ENCODE measurements at regions not wholly inside any gene's neighbourhood (a gene's known extent, or its start where the extent isn't known, plus 50 kb on each side); places are given as distances from the start of the nearest gene placed in this dataset.
A peak's percentile ranks its signal among the peaks of the same experiment; 100 is the strongest.

- DNase-seq: no peak
Measured at GRCh38 chr14:28052251-28052650, 714.3 kb upstream of the FOXG1 start.

GRCh38 chr14:28055008-28055407 lies 711.6 kb upstream of the FOXG1 start:
- DNase-seq: no peak

GRCh38 chr14:28057359-28058296 lies 709.0 kb upstream of the FOXG1 start:
- DNase-seq: no peak

- no peak for DNase-seq
Measured at GRCh38 chr14:28059254-28059653, 707.3 kb upstream of the FOXG1 start.

GRCh38 chr14:28061006-28061405 lies 705.6 kb upstream of the FOXG1 start:
- DNase-seq: no peak

- DNase-seq: no peak
Measured at GRCh38 chr14:28077021-28077420, 689.6 kb upstream of the FOXG1 start.

GRCh38 chr14:28083389-28083788 lies 683.2 kb upstream of the FOXG1 start:
- no peak for DNase-seq

- DNase-seq: no peak
Measured at GRCh38 chr14:28088125-28088524, 678.5 kb upstream of the FOXG1 start.

- DNase-seq: no peak
Measured at GRCh38 chr14:28097585-28097984, 669.0 kb upstream of the FOXG1 start.

GRCh38 chr14:28098856-28099255 lies 667.7 kb upstream of the FOXG1 start:
- DNase-seq: no peak

GRCh38 chr14:28102001-28102400 lies 664.6 kb upstream of the FOXG1 start:
- DNase-seq: no peak

- DNase-seq: no peak
Measured at GRCh38 chr14:28102814-28103213, 663.8 kb upstream of the FOXG1 start.

- no peak for DNase-seq
Measured at GRCh38 chr14:28113311-28113710, 653.3 kb upstream of the FOXG1 start.

- no peak for DNase-seq
Measured at GRCh38 chr14:28116716-28117115, 649.9 kb upstream of the FOXG1 start.

- no peak for DNase-seq
Measured at GRCh38 chr14:28119849-28120248, 646.7 kb upstream of the FOXG1 start.

- DNase-seq: no peak
Measured at GRCh38 chr14:28120391-28120790, 646.2 kb upstream of the FOXG1 start.

GRCh38 chr14:28121512-28122297 lies 644.9 kb upstream of the FOXG1 start:
- DNase-seq: no peak

GRCh38 chr14:28130610-28131284 lies 635.8 kb upstream of the FOXG1 start:
- peak; percentile 69 for DNase-seq

- no peak for DNase-seq
Measured at GRCh38 chr14:28138341-28138740, 628.2 kb upstream of the FOXG1 start.

- DNase-seq: no peak
Measured at GRCh38 chr14:28141662-28142061, 624.9 kb upstream of the FOXG1 start.

GRCh38 chr14:28142400-28143015 lies 624.1 kb upstream of the FOXG1 start:
- DNase-seq: peak; percentile 39

GRCh38 chr14:28143316-28143715 lies 623.3 kb upstream of the FOXG1 start:
- DNase-seq: no peak

- DNase-seq: no peak
Measured at GRCh38 chr14:28151926-28152325, 614.7 kb upstream of the FOXG1 start.
